H1 (cell line): ENCODE measurements at regions not wholly inside any gene's neighbourhood (a gene's known extent, or its start where the extent isn't known, plus 50 kb on each side); places are given as distances from the start of the nearest gene placed in this dataset.

Experiments
- CBX8 ChIP-seq: fragments of 300-800, 300-1000 bp; sonication (generic); IDR thresholded peaks from 2 replicates; pipeline ENCODE4 v1.7.1; 2016; ENCODE audit warnings: low read depth, low read length, borderline replicate concordance

- TF ChIP-seq CBX8, result no peak
These were observed 66.1 kb upstream of the PPP1R26 start (continued) for GRCh38 chr9:135413461-135413860.
